ENCODE measurements at regions not wholly inside any gene's neighbourhood (a gene's known extent, or its start where the extent isn't known, plus 50 kb on each side); places are given as distances from the start of the nearest gene placed in this dataset.
"Not testable (repeated sequence)": the region's sequence is repeated elsewhere in the genome, so short reads cannot be mapped to it uniquely, and the experiment has no call there.

DNA sequence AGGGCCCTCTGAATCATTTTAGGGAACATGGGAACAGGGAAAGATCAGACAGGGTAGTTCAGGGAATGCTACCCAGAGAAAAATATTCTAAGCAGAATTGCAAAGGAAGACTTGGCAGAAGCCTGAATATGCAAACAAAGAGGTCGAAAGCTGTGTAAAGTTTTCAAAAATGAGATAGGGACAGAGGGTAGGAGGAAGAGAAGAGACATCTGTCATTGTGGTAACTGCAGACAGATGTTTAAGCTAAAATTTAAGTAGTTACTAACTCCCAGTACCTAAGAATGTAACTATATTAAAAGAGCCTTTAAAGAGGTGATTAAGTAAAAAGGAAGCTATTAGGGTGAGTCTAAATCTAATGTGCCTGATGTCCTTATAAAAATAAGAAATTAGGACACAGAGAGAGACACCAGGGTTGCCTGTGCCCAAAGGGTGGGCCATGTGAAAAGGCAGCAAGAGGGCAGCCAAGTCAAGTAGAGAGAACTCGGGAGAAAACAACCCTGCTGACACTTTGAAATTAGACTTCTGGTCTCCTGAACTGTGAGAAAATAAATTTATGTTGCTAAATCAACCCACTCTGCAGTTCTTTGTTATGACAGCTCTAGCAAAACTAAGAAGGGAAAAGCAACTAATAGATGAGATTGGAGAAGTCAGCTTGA, 1647.4 kb upstream of the C9orf72 start:
- DNase-seq (ENCODE audit: low spot score), result no peak

DNA sequence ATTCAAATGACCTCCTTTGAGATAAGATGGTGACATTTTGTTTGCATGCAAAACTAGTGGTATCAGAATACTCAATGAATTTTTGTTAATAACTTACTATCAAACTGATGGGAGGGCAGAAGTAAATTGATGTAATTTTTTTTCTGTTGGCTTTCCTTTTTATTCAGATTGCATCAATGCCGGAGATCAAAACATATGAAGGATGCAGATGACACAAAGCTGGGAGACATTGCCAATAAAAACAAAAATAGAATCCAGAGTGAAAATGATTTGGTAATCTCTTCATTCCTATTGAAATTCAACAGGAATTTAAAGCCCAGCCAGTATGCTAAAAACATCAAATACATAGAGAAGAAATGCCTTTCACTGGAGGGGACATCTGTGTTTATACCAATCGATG, 1655.3 kb upstream of the C9orf72 start:
- no peak for DNase-seq (ENCODE audit: low spot score)

DNA sequence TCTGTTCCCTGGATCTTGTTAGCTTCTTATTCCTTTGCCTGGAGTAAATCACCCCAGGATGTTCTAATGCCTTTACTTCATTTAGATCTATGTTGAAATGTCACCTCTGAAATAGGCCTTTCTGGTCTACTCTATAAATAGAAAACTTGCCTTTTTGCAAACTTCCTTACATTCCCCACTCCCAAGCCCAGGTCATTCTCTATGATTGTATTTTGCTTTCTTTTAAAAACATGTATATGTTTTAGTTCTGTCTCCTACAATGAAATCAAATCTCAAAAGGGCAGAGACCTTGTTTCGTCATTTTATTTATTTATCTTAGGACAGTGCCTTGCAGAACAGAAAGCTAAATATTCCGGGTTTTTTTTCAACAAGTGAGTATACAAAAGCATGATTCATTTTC, 1657.7 kb upstream of the C9orf72 start:
- no peak for DNase-seq (ENCODE audit: low spot score)

DNA sequence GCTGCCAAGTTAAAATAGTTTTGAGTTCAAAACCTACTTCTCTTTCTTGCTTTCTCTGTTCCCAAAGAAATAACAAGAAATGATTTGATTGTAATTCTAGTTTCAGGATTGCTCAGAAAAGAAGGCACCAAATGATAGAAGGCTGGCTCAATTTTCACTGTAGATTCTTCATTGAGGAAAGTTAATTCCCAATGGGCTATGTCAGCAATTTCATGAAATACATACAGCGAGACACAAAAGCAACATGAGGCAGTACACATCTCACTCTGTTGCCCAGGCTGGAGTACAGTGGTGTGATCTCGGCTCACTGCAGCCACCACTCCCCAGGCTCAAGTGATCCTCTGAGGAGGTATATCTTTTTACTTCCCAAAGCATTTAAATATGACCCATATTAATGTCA, 1659.9 kb upstream of the C9orf72 start:
- DNase-seq (ENCODE audit: low spot score), result no peak

DNA sequence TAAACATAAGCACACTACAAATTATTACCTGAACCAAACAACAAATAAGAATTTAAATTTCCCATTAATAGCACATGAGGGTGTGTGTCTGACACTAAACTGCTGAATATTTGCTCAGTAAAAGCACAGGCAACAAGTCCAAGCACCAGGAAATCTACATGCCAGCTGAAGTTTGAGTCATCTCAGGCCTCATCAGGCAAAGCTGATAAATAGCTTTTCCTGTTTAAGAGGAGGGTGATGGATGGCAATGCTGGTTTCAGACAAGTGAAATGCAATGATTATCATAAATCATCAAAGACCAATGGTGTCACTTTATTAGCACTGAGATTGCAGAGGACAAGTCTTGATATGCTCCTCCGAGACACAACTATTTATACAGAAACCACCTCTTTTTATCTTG, 1668.0 kb upstream of the C9orf72 start:
- DNase-seq (ENCODE audit: low spot score), result no peak

DNA sequence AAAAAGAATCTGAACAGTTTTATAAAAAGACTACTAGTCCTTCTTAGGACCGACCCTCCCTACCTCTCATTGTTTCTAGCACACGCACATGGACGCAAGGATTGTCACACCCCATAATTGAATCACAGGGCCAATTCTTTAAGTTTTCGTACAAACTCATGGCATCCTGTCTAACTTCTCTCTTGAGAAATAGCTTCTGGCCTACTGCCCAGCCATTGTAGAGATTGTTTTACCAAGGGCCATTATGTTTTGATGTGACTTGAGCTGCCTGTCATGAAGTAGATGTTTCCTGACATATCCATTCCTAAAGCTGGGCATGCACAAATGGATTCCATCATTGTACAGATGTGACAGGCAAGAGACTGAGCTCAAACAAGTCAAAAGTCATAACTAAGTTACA, 1672.1 kb upstream of the C9orf72 start:
- DNase-seq (ENCODE audit: low spot score), result no peak

DNA sequence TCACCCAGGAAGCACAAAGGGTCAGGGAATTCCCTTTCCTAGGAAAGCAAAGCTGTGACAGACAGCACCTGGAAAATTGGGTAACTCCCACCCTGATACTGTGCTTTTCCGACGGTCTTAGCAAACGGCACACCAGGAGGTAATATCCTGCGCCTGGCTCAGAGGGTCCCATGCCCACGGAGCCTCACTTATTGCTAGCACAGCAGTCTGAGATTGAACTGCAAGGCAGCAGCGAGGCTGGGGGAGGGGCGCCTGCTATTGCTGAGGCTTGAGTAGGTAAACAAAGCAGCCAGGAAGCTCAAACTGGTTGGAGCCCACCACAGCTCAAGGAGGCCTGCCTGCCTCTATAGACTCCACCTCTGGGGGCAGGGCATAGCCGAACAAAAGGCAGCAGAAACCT, 1697.1 kb upstream of the C9orf72 start:
- DNase-seq (ENCODE audit: low spot score), result not testable (repeated sequence)

DNA sequence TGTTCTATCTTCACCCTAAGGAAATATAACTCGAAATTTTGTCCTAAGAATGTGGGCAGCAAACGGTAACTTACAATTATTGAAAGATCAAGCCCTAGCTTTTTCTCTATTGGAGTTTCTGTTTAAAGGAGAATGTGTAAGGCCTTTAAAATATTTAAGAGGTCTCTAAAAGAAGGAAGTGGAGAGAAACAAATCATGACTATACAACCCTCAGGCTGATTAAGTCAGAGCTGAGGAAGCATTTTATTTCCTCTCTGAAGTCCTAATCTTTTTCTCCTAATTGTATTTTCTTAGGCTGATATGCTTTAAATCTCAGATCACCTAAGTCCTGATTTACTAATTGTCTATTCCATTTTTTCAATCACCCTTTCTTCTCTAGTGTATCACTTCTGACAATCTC, 1708.8 kb upstream of the C9orf72 start:
- no peak for DNase-seq (ENCODE audit: low spot score)

DNA sequence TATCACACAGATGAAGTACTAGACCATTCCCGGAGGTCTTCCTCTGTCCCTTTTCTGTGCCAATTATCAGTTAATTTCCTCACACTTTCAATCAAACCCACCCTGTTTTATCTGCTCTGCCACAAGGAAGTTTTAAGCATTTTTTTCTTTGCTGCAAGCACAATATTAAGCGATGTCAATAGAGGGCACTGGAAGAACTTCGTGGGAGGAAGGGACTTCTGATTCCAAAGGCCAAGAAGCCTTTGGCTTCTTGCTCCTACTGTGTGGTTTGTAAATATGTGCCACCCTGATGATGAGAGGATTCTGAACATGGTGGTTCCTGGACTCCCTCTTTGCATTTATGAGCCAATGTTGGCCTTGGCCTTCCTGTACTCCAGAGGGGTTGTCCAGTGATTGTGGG, 1712.5 kb upstream of the C9orf72 start:
- no peak for DNase-seq (ENCODE audit: low spot score)

DNA sequence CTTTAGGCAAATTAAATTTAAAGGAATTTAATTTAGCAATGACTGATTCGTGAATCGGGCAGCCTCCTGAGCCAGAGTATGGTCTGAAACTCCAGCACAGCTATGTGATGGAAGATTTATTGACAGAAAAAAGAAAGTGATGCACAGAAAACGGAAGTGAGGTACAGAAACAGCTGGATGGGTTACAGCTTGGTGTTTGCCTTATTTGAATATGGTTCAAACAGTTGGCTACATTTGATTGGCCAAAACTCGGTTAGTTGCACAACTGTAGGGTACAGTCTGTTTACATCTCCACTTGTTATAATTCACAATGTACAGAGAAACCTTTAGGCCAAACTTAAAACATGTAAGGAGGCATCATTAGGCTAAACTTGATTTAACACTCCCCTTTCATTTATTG, 1716.1 kb upstream of the C9orf72 start:
- DNase-seq (ENCODE audit: low spot score), result no peak

DNA sequence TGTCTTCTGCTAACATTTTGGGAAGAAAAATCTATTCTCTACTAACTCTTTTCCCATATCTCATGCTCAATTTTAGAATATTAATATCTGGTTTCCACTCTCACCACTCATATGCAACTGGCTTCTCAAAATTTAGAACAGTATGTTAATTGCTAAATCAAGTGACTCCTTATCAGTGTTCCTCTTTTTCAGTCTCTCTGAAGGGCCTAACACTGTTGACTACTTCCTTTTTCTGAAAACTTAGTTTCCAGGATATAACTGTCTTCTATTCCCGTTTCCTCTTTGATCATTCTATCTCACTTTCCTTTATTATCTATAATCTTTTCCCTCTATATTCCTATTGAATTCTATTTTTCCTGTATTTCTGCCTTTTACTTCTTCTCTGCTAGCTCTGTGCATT, 1717.2 kb upstream of the C9orf72 start:
- no peak for DNase-seq (ENCODE audit: low spot score)

DNA sequence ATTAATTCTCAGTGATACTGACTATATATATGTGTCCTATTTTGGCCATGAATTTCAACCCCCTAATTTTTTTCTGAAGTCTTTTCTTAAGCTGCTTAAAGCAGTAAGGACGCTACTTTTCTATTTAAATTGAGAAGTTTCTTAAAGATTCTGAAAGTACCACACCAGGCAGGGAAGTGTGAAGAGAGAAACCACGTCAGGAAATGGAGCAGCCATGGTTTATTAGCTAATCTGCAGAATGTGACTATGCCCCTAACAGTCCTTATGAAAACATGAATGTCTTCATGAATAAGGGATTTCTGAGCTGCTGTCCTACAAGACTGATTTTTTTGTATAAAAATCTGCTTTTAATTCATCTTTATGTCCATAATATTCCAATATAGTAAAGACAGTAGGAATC, 1724.3 kb upstream of the C9orf72 start:
- DNase-seq (ENCODE audit: low spot score), result no peak

DNA sequence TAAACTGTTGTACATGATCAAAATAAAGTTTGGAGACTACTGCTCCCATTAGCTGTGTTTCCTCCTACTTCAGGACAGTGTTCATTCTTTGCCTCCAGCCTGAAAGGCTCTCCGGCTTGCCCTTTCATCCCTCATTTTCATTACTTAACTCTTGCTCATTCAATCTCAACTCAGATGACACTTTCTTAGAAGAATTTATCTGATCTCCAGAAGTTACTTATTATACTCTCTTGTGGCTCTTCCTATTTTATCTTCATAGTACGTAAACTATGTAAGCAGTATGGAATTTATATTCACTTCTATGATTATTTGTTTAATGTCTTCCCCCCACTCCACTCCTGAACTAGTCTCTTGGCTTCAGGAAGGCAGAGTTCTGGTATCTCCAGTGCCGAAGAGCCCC, 1737.9 kb upstream of the C9orf72 start:
- DNase-seq (ENCODE audit: low spot score), result no peak

DNA sequence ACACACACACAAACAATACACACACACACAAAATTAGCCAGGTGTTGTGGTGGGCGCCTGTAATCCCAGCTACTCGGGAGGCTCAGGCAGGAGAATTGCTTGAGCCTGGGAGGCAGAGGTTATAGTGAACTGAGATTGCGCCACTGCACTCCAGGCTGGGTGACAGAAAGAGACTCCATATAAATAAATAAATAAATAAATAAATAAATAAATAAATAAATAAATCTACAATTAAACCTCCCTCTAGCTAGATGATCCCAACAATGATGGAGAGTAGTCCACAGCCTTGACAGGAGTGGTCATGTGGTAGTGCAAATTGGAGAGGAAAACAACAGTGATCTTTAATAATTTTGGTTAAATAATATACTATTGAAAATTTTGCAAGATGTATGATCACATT, 1739.0 kb upstream of the C9orf72 start:
- no peak for DNase-seq (ENCODE audit: low spot score)

DNA sequence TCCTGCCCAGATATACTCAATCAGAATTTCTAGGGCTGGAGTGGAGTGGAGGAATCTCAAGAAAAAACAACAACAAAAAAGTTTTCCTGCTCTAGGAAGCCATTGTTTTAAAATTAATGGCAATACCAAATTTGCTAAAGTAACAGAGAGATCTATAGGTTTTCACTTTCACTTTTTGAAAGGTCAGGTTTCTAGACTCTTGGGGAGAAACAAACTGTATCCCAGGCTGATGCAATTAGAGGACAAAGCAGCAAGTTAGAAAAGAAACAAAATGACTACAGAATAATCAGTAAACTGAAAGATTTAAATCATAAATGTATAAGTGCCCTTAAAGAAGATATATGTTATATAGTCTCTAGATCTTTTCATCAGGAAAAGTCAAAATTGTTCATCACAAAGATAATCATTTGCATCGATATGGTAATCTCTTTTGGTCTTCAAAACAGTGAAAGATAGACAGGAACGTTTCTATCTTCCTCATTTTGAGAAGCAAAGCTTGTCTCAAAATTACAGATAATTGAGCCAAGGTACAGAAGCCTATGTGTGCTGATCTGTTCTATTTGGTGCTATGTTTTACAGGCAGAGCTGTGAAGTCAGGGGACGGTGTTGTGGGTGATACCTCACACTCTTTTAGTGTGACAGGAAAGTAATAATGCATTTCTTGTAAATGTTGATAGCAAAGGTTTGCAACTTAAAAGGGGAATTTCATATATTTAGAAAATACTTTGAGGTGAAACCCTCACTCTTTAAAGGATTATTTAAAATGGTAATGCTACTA, 1746.6 kb upstream of the C9orf72 start:
- no peak for DNase-seq (ENCODE audit: low spot score)

DNA sequence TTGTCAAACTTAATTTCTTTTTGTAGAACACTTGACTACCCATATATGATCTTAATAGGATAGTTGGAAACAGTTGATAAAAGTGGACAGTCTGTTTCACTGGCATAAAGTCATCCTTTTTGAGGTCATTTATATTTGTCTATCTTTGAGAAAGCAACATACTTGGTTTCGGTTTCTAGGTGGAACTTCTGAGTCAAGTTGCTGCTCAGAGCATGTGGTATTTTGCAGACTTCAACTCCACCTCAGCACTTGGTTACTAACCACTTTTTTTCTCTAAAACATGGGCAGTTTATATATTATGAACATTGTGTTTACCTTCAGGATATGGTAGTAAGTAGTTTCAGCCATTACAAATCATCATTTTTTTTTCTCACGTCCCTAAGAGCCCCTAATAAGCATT, 1749.0 kb upstream of the C9orf72 start:
- DNase-seq (ENCODE audit: low spot score), result no peak

DNA sequence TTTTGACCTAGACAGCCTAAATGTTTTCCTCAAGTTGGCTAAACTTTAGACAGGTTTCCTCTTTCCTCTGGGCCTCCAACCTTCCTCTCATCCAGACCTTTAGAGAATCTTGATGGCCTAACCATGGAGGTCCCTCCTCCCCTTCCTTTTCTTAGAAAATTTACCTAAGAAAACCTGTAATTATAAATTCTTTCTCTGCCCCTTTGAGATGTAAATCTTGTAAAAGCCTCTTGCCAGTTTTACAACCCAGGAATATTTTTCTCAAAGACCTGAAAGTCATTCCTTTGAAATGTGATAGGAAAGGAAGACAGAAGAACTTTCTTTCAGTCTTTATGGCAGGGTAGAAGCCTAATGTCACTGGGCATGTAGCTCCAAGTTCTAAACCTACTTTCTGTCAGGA, 1752.6 kb upstream of the C9orf72 start:
- no peak for DNase-seq (ENCODE audit: low spot score)

DNA sequence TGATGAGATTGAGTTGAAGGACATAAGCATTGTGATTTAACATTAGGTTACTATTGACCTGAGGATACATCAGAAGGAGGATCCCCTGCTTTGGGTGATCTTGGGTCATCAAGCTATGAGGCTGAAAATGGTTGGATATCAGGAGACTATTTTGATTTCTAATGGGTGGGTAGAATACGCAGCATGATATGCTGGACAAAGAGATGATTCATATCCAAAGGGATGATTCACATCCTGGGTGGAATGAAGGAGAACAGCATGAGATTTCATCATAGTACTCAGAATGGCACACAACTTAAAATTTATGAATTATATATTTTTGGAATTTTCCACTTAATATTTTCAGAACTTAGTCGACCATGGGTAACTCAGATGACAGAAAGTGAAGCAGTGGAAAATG, 1759.5 kb upstream of the C9orf72 start:
- DNase-seq (ENCODE audit: low spot score), result no peak

DNA sequence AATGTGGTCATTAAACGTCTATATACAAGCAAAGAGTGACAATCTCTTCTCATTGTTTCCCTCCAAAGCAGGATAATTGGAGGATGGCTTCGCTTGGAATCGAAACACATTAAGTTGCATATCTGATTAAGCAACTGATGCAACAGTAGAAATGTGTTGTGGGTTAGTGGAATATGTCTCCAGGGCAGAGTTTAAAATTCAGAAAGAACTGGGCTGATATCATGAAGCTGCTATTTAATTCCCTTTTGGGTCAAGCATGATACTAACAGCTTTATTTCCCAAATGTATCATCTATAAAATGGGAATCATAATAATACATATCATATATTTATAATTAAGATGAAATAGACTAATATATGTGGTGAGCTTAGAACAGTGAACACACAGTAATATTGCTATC, 1763.0 kb upstream of the C9orf72 start:
- no peak for DNase-seq (ENCODE audit: low spot score)

DNA sequence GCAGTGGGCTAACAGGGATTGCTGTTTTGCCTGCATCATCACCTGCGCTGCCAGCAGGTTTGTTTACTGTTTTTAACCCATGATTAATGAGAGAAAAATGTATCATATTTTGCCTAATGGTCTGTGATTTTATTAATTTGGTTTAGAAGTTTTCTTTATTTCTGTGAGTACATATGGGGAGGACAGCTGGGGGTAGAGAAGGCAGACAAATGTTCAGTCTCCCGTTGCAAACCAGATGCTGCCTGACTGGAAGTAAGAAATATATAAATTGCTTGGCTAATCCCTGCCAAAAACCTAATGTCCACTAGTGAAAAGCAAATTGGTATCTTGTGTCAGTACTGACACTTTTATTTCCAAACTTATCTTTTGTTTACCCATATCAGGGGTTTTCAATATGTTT, 1766.1 kb upstream of the C9orf72 start:
- DNase-seq (ENCODE audit: low spot score), result no peak

DNA sequence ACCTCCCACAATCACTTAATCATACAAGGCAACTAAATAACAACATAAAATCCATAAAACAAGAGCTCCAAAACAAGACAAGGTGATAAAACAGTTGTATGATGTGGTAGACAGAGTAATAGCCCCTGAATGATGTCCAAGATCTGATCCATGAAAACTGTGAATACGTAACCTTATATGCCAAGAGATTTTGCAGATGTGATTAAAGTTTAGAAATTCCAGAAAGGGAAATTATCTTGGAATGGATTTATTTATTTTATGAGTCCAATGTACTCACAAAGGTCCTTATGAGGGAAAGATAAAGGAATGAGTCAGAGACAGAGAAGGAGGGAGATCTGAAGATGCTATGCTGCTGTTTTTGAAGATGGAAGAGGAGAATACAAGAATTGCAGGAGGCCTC, 1775.7 kb upstream of the C9orf72 start:
- no peak for DNase-seq (ENCODE audit: low spot score)

DNA sequence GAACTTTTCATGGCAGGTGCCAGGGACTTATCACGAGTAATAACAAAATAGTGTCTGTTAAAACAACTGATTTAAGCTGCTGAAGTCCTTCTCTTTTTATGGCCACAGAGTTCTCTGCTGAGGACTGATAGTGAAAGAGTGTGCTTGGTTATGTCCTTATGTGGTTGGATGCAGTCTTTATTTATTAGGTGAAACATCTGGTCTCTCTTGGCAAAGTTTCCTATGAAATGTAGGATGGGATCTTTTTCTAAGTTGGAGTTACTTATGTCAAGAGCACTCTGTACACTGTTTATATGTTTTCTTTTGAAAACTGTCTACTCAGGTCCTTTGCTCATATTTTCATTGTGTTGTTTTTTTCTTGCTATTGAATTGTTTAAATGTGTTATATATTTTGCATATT, 1816.1 kb upstream of the C9orf72 start:
- DNase-seq (ENCODE audit: low spot score), result no peak

DNA sequence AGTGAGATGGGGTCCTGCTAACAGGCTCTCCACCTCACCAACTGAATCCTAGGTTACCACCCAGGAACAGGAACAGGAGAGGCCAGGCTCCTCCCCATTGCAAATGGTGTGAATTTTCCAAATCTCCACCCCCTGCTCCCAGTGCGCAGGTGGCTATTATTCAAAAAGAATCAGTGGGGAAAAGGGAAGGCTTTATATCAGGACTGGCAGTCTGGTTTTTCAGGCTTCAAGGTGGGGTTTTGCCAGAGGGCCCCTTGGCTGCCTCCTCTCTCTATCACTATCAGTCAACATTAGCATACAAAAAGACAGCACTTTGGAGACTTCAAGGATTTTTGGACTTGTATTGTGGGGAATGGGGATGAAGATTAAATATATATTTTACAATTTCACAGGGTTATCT, 1817.6 kb upstream of the C9orf72 start:
- no peak for DNase-seq (ENCODE audit: low spot score)

DNA sequence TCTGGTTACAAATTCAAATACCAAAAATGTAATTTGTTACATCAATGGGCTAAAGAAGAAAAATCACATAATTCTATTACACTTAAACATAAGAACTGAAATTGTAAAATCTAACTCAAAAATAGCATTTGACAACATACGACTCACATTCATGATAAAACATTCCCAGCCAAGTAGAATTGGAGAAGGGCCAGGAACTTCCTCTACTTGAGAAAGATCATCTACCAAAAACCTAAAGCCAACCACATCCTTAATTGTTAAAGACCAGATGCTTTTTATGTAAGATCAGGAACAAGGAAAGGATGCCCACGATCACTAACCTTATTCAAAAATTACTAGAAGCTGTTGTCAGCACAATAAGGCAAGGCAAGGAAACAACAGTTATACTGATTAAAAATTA, 1819.8 kb upstream of the C9orf72 start:
- no peak for DNase-seq (ENCODE audit: low spot score)

Data from AG08395 (cell line).